ENCODE measurements at regions not wholly inside any gene's neighbourhood (a gene's known extent, or its start where the extent isn't known, plus 50 kb on each side); places are given as distances from the start of the nearest gene placed in this dataset.

DNA sequence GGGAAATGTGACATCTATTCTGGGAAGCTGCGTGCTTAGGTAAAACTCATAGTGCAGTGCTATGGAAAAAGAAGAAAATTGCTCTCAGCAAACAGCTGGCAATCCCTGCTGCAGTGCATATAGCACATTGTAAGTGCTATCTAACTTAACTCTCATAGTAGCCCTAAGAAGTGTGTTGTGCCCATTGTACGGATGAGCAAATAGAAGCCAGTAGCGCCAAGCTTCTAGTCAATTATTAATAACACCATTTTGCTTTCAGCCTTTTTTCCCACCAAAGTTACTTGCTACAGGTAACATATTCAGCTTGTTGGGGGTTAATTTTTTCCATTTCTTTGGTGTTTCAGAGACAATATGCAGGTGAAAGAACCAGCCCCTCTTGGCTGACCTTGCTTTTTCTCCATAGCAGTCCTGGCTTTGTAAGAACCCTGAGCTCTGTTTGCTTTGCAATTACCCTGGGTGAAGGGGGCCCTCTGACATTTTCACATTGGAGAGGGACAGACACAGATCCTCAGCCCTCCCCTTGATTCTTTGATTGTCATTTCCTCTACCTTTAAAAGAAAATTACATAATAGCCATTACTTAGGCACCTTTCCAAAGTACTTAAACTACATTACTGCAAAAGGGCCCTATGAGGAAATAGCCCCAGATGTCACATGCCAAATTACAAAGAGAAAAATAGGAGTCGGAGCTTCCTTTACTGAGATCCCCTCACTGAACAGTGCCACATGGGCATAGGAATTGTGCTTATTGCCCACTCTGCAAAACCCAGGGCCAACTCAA is 576.2 kb upstream of the TBX3 start:
- DNase-seq, result no peak
- Histone ChIP-seq H3K27me3 (ENCODE audit: insufficient read depth, low read depth, severe bottlenecking) (no peaks in the 10 kb centered on the region), H3K9me3 (ENCODE audit: severe bottlenecking) (no peaks in the 10 kb centered on the region), H3K27ac (no peak overlapping the region), H3K36me3 (no peaks in the 10 kb centered on the region), H3K4me3 (ENCODE audit: low read depth, low read length) (no peak overlapping the region)
- TF ChIP-seq, protein P1, sequence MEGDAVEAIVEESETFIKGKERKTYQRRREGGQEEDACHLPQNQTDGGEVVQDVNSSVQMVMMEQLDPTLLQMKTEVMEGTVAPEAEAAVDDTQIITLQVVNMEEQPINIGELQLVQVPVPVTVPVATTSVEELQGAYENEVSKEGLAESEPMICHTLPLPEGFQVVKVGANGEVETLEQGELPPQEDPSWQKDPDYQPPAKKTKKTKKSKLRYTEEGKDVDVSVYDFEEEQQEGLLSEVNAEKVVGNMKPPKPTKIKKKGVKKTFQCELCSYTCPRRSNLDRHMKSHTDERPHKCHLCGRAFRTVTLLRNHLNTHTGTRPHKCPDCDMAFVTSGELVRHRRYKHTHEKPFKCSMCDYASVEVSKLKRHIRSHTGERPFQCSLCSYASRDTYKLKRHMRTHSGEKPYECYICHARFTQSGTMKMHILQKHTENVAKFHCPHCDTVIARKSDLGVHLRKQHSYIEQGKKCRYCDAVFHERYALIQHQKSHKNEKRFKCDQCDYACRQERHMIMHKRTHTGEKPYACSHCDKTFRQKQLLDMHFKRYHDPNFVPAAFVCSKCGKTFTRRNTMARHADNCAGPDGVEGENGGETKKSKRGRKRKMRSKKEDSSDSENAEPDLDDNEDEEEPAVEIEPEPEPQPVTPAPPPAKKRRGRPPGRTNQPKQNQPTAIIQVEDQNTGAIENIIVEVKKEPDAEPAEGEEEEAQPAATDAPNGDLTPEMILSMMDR (IDR thresholded peaks at IDR 0.05; ENCODE audit: low read depth, low read length), result no peak

DNA sequence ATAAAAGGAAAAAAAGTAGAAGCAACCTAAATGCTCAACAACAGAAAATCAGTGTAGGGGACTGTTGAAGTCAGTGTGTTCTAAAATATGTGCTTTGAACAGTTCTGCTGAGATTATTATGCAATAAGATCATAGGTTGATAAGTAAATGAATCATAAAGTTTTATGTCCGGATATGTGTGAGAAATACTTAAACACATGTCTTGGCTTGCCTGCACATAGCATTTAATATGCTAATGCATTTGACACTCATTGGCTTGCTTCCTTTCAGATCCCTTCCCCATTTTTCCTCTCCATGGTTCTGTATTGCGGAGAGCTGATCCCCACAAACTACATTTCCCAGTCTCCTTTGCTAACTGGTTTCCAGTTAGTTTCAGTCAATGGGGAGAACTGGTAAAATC is 573.8 kb upstream of the TBX3 start:
- Histone ChIP-seq H3K4me3 (ENCODE audit: low read depth, low read length) (no peak overlapping the region), H3K9me3 (ENCODE audit: severe bottlenecking) (no peaks in the 10 kb centered on the region), H3K36me3 (no peaks in the 10 kb centered on the region), H3K27me3 (ENCODE audit: insufficient read depth, low read depth, severe bottlenecking) (no peaks in the 10 kb centered on the region), H3K27ac (no peak overlapping the region)
- TF ChIP-seq, protein P1 (IDR thresholded peaks at IDR 0.05; ENCODE audit: low read depth, low read length), result no peak
- DNase-seq, result no peak

DNA sequence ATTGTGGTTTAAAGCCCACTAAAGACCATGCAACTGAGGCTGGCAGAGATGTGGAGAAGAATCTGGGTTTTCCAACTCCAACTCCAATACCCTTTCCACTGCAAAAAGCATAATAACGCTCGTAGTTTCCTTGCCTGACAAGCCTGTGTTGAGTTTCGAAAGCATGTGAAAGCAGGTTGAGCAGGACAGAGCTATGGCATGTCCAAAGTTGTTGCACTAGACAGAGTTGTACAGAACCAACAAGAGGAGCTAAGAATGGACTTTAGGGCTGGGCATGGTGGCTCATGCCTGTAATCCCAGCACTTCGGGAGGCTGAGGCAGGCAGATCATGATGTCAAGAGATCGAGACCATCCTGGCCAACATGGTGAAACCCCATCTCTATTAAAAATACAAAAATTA is 572.0 kb upstream of the TBX3 start:
- Histone ChIP-seq H3K36me3 (no peaks in the 10 kb centered on the region), H3K27me3 (ENCODE audit: insufficient read depth, low read depth, severe bottlenecking) (no peaks in the 10 kb centered on the region), H3K4me3 (ENCODE audit: low read depth, low read length) (no peak overlapping the region), H3K9me3 (ENCODE audit: severe bottlenecking) (no peaks in the 10 kb centered on the region), H3K27ac (no peak overlapping the region)
- TF ChIP-seq, protein P1 (IDR thresholded peaks at IDR 0.05; ENCODE audit: low read depth, low read length), result no peak
- no peak for DNase-seq

DNA sequence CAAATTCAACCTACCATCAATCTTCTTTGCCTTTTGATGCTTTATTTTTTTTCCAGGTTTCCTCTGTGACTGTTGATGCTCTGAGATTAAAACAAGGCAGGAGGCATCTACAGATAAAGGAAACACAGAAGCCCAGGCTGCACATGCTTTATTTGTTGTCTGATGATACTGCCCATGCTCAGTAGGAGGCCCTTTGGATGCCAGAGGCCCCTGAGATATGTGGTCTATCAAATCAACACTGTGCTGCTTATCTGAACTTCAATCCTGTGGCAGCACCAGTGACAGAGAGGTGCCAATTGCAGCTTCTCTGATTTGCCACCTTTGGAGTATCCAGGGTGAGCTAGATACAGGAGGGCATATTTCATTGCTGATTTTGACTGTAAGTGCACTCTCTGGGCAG is 571.3 kb upstream of the TBX3 start:
- TF ChIP-seq, protein P1 (IDR thresholded peaks at IDR 0.05; ENCODE audit: low read depth, low read length), result no peak
- H3K9me3 ChIP-seq (ENCODE audit: severe bottlenecking), result no peaks in the 10 kb centered on the region
- no peaks in the 10 kb centered on the region for H3K27me3 ChIP-seq (ENCODE audit: insufficient read depth, low read depth, severe bottlenecking)
- H3K4me3 ChIP-seq (ENCODE audit: low read depth, low read length), result no peak overlapping the region
- no peak for DNase-seq
- no peak overlapping the region for H3K27ac ChIP-seq
- H3K36me3 ChIP-seq, result no peaks in the 10 kb centered on the region

DNA sequence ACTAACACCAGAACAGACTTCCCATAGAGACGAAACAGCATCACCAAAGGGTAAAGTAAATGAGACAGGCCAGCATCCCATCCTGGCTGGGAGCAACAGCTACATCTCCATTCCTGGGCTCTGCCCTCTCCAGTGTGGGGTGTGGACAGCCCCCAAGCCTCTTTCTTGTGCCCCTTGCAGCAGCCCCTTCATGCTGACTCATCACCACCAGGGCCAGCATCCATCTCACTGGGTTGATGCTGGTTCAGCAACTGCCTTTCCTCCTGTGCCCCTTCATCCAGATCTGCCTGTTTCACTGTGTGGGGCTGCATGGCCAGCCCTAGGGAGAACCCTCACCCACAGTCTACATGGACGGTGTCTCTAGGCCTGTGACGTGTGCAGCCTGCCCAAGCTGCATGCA is 569.1 kb upstream of the TBX3 start:
- no peak for DNase-seq
- Histone ChIP-seq H3K27me3 (ENCODE audit: insufficient read depth, low read depth, severe bottlenecking) (peaks cover 4% of the 10 kb centered on the region), H3K27ac (no peak overlapping the region), H3K4me3 (ENCODE audit: low read depth, low read length) (no peak overlapping the region), H3K36me3 (no peaks in the 10 kb centered on the region), H3K9me3 (ENCODE audit: severe bottlenecking) (no peaks in the 10 kb centered on the region)
- TF ChIP-seq, protein P1 (IDR thresholded peaks at IDR 0.05; ENCODE audit: low read depth, low read length), result no peak

DNA sequence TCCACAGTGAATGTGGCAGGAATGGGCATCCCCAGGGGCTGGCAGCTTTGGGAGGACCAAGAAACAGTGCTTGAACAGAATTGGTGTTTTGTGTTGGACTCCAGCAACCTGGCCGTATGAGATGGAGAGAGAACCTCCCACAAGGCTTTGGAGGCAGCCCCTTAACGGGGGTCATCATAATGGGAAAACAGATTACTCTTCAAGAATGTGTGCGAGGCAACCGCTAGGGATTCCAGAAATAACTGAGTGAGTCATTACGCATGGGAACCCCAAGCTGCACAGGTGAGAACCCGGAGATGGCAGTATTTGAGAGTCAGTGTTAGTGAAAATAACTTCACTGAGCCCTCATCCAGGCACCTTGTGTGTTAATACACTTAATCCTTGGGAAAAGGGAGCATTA is 567.8 kb upstream of the TBX3 start:
- no peak for DNase-seq
- H3K4me3 ChIP-seq (ENCODE audit: low read depth, low read length), result no peak overlapping the region
- H3K27me3 ChIP-seq (ENCODE audit: insufficient read depth, low read depth, severe bottlenecking), result peaks cover 4% of the 10 kb centered on the region
- H3K27ac ChIP-seq, result no peak overlapping the region
- TF ChIP-seq, protein P1 (IDR thresholded peaks at IDR 0.05; ENCODE audit: low read depth, low read length), result no peak
- H3K36me3 ChIP-seq, result no peaks in the 10 kb centered on the region
- H3K9me3 ChIP-seq (ENCODE audit: severe bottlenecking), result no peaks in the 10 kb centered on the region

Measured in WERI-Rb-1 (cell line).